Epithelial cell of proximal tubule (primary cell): ENCODE measurements at regions not wholly inside any gene's neighbourhood (a gene's known extent, or its start where the extent isn't known, plus 50 kb on each side); places are given as distances from the start of the nearest gene placed in this dataset.

Experiments
- DNase-seq: peaks from one replicate; pipeline ENCODE4 v3.0.0-alpha.2; 2011; ENCODE audit warnings: low read depth
- H3K4me3 ChIP-seq: 2 replicates; pipeline ENCODE4 v1.5.1; 2011; ENCODE audit warnings: low read depth, mild to moderate bottlenecking, low read length
- TF ChIP-seq, protein P1 (sequence below): conservative IDR thresholded peaks from 2 replicates; pipeline ENCODE4 v1.5.1; 2012; ENCODE audit warnings: low read depth, mild to moderate bottlenecking, low read length

DNA sequence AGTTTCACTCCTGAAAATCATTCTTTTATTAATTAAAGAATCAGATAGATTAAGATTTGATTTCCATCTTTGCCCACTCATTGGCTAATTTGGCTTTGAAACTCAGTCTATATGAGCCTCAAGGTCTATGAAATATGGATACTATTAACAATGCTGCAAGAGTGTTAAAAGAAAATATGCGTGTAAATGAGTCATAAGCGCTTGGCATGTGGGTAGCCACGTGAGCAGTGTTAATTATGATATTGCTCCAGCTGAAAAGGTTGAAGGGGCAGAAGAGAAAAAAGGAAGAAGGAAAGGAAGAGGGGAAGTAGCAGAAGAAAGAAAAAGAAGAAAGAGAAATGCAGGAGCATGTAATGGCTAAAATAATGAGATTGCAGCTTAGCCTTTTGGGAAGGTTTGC, 151.4 kb downstream of the CHRM3 start:
- H3K4me3 ChIP-seq: no peak overlapping the region
- TF ChIP-seq, protein P1, sequence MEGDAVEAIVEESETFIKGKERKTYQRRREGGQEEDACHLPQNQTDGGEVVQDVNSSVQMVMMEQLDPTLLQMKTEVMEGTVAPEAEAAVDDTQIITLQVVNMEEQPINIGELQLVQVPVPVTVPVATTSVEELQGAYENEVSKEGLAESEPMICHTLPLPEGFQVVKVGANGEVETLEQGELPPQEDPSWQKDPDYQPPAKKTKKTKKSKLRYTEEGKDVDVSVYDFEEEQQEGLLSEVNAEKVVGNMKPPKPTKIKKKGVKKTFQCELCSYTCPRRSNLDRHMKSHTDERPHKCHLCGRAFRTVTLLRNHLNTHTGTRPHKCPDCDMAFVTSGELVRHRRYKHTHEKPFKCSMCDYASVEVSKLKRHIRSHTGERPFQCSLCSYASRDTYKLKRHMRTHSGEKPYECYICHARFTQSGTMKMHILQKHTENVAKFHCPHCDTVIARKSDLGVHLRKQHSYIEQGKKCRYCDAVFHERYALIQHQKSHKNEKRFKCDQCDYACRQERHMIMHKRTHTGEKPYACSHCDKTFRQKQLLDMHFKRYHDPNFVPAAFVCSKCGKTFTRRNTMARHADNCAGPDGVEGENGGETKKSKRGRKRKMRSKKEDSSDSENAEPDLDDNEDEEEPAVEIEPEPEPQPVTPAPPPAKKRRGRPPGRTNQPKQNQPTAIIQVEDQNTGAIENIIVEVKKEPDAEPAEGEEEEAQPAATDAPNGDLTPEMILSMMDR: no peak
- DNase-seq: no peak

GRCh38 chr1:239538239-239538988, 152.0 kb downstream of the CHRM3 start:
- no peak overlapping the region for H3K4me3 ChIP-seq
- TF ChIP-seq, protein P1: no peak
- no peak for DNase-seq

GRCh38 chr1:239539051-239539450, 152.7 kb downstream of the CHRM3 start:
- H3K4me3 ChIP-seq: no peak overlapping the region
- no peak for DNase-seq
- TF ChIP-seq, protein P1: no peak

DNA sequence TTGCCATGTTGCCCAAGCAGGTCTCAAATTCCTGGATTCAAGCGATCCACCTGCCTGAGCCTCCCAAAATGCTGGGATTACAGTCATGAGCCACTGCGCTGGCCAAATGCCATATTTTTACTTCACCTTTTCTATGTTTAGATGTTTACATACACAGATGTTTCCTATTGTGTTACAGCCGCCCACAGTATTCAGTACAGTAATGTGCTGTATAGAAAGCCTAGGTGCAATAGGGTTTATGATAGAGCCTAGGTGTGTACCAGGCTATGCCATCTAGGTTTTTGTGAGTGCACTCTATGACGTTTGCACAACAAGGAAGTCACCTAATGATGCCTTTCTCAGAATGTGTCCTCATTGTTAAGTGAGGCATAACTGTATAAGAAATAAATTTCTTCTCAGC, 153.4 kb downstream of the CHRM3 start:
- TF ChIP-seq, protein P1: no peak
- no peak overlapping the region for H3K4me3 ChIP-seq
- DNase-seq: no peak

DNA sequence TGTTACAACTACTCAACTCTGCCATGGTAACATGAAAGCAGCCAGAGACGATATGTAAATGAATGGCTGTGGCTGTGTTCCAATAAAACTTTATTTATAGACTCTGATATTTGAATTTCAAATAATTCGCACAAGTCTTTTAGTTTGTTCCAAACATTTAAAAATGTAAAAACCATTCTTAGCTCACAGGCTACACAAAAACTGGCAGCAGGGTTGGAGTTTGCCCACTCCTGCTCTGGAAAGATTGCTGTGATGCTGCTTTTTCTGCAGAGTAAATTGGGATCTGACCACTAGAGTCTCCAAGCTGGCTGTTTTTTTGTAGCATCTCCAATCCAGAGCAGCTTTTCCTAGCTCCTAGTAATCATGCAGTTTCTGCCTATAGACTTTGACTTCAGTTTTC, 157.5 kb downstream of the CHRM3 start:
- no peak overlapping the region for H3K4me3 ChIP-seq
- DNase-seq: no peak
- TF ChIP-seq, protein P1: no peak

- DNase-seq: no peak
- no peak overlapping the region for H3K4me3 ChIP-seq
- TF ChIP-seq, protein P1: no peak
These were observed 159.1 kb downstream of the CHRM3 start for GRCh38 chr1:239545466-239545865.

DNA sequence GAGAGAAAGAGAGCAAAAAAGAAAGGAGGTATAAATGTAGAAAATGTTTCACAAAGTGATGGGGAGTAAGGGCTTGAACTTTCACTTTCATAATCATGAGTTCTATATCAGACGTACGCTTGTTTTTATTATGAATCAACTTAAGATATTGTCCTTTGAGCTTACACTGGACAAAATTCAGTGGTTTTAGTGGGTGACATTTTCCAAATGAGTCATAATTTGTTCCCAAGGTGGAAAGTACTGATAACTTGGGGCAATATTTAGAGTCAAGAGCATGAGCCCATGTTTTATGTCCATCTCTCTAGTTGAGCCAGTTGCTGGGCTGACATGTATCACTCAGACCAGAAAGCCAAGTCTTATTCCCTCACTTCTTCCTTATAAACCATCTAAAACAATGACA, 161.6 kb downstream of the CHRM3 start:
- no peak for DNase-seq
- TF ChIP-seq, protein P1: no peak
- no peak overlapping the region for H3K4me3 ChIP-seq
